ENCODE measurements at regions not wholly inside any gene's neighbourhood (a gene's known extent, or its start where the extent isn't known, plus 50 kb on each side); places are given as distances from the start of the nearest gene placed in this dataset.

- no peak overlapping the region for H3K27ac ChIP-seq
- TF ChIP-seq CTCF (IDR thresholded peaks at IDR 0.05 in 8 of 11, conservative IDR thresholded peaks at IDR 0.05 in 3 of 11) = no peak
- TF ChIP-seq POLR2A (IDR thresholded peaks at IDR 0.05) = no peak
- TF ChIP-seq POLR2AphosphoS5 (IDR thresholded peaks at IDR 0.05) = no peak
- H3K4me3 ChIP-seq = no peak overlapping the region
- H3K36me3 ChIP-seq = no peaks in the 10 kb centered on the region
- WGBS, 5 donors = 74 to 80% (median 79%) methylated on average over 3 of the region's 3 CpGs
- H3K9me3 ChIP-seq = no peaks in the 10 kb centered on the region
- peaks cover 0 to 8% (median 0%) of the 10 kb centered on the region in 6 donors for H3K4me1 ChIP-seq
- no peak for DNase-seq
- H3K27me3 ChIP-seq (replicated peaks in 1 of 7) = no peaks in the 10 kb centered on the region
- intact Hi-C loops (cut with DNase I; ENCODE audit: low total_unique reads) = no loop called here
Observed at GRCh38 chrX:39952989-39953388, 144.8 kb downstream of the BCOR start.

- H3K9me3 ChIP-seq = no peaks in the 10 kb centered on the region
- H3K4me1 ChIP-seq = peaks cover 0 to 4% (median 0%) of the 10 kb centered on the region in 6 donors
- no peak overlapping the region for H3K4me3 ChIP-seq
- no peak for TF ChIP-seq POLR2A (IDR thresholded peaks at IDR 0.05)
- no peak for TF ChIP-seq CTCF (IDR thresholded peaks at IDR 0.05 in 8 of 11, conservative IDR thresholded peaks at IDR 0.05 in 3 of 11)
- TF ChIP-seq POLR2AphosphoS5 (IDR thresholded peaks at IDR 0.05) = no peak
- H3K36me3 ChIP-seq = no peaks in the 10 kb centered on the region
- H3K27me3 ChIP-seq (replicated peaks in 1 of 7) = no peaks in the 10 kb centered on the region
- 85 to 92% (median 89%) methylated on average over 8 to 10 of the region's 10 CpGs for WGBS, 5 donors
- H3K27ac ChIP-seq = no peak overlapping the region
- intact Hi-C loops (cut with DNase I; ENCODE audit: low total_unique reads) = no loop called here
- DNase-seq = no peak
Observed at GRCh38 chrX:39953879-39954278, 143.9 kb downstream of the BCOR start.

GRCh38 chrX:39954851-39955250 is 142.9 kb downstream of the BCOR start:
- no peak for TF ChIP-seq POLR2AphosphoS5 (IDR thresholded peaks at IDR 0.05)
- TF ChIP-seq CTCF (IDR thresholded peaks at IDR 0.05 in 8 of 11, conservative IDR thresholded peaks at IDR 0.05 in 3 of 11) = no peak
- no peak for TF ChIP-seq POLR2A (IDR thresholded peaks at IDR 0.05)
- Histone ChIP-seq H3K4me1 (peaks cover 0 to 4% (median 0%) of the 10 kb centered on the region in 6 donors), H3K27ac (no peak overlapping the region), H3K9me3 (no peaks in the 10 kb centered on the region), H3K27me3 (replicated peaks in 1 of 7) (no peaks in the 10 kb centered on the region), H3K4me3 (no peak overlapping the region), H3K36me3 (no peaks in the 10 kb centered on the region)
- 70 to 86% (median 77%) methylated on average over 9 of the region's 9 CpGs for WGBS, 5 donors
- no peak for DNase-seq
- intact Hi-C loops (cut with DNase I; ENCODE audit: low total_unique reads) = no loop called here

DNA sequence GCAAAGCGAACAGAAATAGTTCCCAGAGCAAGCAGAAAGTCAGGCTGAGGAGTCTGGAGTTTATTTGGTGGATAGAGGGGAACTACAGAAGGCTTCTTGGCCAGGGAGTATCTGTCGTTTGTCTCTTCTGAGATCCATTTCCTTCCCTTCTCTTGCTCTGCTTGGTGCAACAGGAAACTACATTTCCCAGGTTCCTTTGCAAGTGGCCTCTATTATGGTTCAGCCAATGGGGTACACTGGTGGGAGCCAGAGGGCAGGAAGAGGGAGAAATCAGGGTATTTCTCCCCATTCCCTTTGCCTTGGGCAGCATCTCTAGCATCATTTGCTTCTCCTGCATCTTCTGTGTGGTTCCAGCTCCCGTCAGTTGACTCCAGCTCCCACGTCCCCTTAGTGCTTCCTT is 142.1 kb downstream of the BCOR start:
- H3K9me3 ChIP-seq = no peaks in the 10 kb centered on the region
- H3K36me3 ChIP-seq = no peaks in the 10 kb centered on the region
- H3K4me3 ChIP-seq = no peak overlapping the region
- no peak overlapping the region for H3K27ac ChIP-seq
- DNase-seq = no peak
- H3K27me3 ChIP-seq (replicated peaks in 1 of 7) = no peaks in the 10 kb centered on the region
- peaks cover 0 to 4% (median 0%) of the 10 kb centered on the region in 6 donors for H3K4me1 ChIP-seq
- WGBS, 5 donors = 49 to 70% (median 62%) methylated on average over 4 of the region's 4 CpGs
- TF ChIP-seq POLR2AphosphoS5 (IDR thresholded peaks at IDR 0.05) (no peak), POLR2A (IDR thresholded peaks at IDR 0.05) (no peak), CTCF (IDR thresholded peaks at IDR 0.05 in 8 of 11, conservative IDR thresholded peaks at IDR 0.05 in 3 of 11) (no peak)
- intact Hi-C loops (cut with DNase I; ENCODE audit: low total_unique reads) = no loop called here

Data from spleen (tissue), 11 donors.